Sigmoid colon (tissue), 6 donors: ENCODE measurements at regions not wholly inside any gene's neighbourhood (a gene's known extent, or its start where the extent isn't known, plus 50 kb on each side); places are given as distances from the start of the nearest gene placed in this dataset.

Experiments used
- DNase-seq: peaks from one replicate; pipeline ENCODE4 v3.0.0-alpha.2; 2019
- H3K27ac ChIP-seq, 4 donors: fragments of 200-600 bp; sonication (generic); one replicate each; pipeline ENCODE4 v1.5.1; 2016 to 2019; ENCODE audit warnings: mild to moderate bottlenecking in 1 of 4
- H3K27me3 ChIP-seq, 3 donors: fragments of 200-600 bp; sonication (generic); one replicate each; pipeline ENCODE4 v1.5.1; 2019; ENCODE audit warnings: mild to moderate bottlenecking in 1 of 3
- H3K36me3 ChIP-seq, 4 donors: fragments of 200-600 bp; sonication (generic); one replicate each; pipeline ENCODE4 v1.5.1; 2016 to 2019
- H3K4me1 ChIP-seq, 4 donors: fragments of 200-600 bp; sonication (generic); one replicate each; pipeline ENCODE4 v1.5.1; 2017 to 2019
- H3K4me3 ChIP-seq, 4 donors: fragments of 200-600 bp; sonication (generic); one replicate each; pipeline ENCODE4 v1.5.1; 2017 to 2019; ENCODE audit warnings: mild to moderate bottlenecking in 2 of 4, moderate library complexity in 1 of 4
- H3K9me3 ChIP-seq, 4 donors: fragments of 200-600 bp in 3 of 4; sonication (generic) in 3 of 4; one replicate each; pipeline versions ENCODE4 v1.5.1 to v1.6.1; 2013 to 2019
- EP300 ChIP-seq, 4 donors: sonication (generic); formaldehyde crosslinking; IDR thresholded peaks; one replicate each; pipeline ENCODE4 v1.6.1; 2017; ENCODE audit warnings: antibody characterized with exemption in 4 of 4
- POLR2A ChIP-seq, 2 donors: fragments of 450-650 bp; IDR thresholded peaks; one replicate each; pipeline ENCODE4 v1.6.1; 2016; ENCODE audit warnings: antibody characterized with exemption in 2 of 2, mild to moderate bottlenecking in 2 of 2, moderate library complexity in 2 of 2
- POLR2AphosphoS5 ChIP-seq, 4 donors: sonication (generic); formaldehyde crosslinking; IDR thresholded peaks; one replicate each; pipeline ENCODE4 v1.6.1; 2017; ENCODE audit warnings: antibody characterized with exemption in 4 of 4
- WGBS, 2 donors: extraction: QIAGEN DNeasy Blood & Tissue Kit; methylation state at CpG; one replicate each; pipeline ENCODE4 v1.1.7; 2013; 5-methylcytosine and 5-hydroxymethylcytosine counted together
- intact Hi-C: fragments of 100-400 bp; cut with DNase I; formaldehyde crosslinking; loops from one replicate; pipeline ENCODE4 v1.15.1; 2023
- TF ChIP-seq, protein P1 (sequence below), 4 experiments: fragments of 450-650 bp in 3 of 4; fragments of 200-600 bp in 1 of 4; IDR thresholded peaks; one replicate each; pipeline ENCODE4 v1.5.1; 2016 to 2019; ENCODE audit warnings: antibody characterized with exemption in 4 of 4, mild to moderate bottlenecking in 3 of 4, moderate library complexity in 2 of 4
- donor health status: healthy with polysubstance abuse.
- donor health status: healthy.

DNA sequence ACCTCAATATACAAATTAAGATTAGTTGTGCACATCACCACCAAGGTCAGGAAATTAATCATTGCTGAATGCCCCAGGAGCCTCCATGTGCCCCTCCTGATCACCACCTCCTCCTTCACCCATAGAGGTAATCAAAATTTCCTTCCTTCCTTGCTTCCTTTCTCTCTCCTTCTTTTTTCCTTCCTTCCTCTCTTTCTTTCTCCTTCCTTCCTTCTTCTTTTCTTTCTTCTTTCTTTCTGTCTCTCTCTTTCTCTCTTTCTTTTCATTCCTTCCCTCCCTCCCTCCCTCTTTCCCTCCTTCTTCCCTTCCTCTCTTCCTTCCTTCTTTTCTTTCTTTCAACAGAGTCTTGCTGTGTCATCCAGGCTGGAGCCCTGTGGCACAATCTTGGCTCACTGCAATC is 67.9 kb upstream of the FTH1 start:
- TF ChIP-seq POLR2A (IDR thresholded peaks at IDR 0.05) = no peak
- Histone ChIP-seq H3K27ac (no peak overlapping the region), H3K27me3 (no peaks in the 10 kb centered on the region), H3K4me3 (no peak overlapping the region), H3K9me3 (no peaks in the 10 kb centered on the region), H3K4me1 (no peaks in the 10 kb centered on the region), H3K36me3 (no peaks in the 10 kb centered on the region)
- intact Hi-C loops = no loop called here
- no peak for DNase-seq

DNA sequence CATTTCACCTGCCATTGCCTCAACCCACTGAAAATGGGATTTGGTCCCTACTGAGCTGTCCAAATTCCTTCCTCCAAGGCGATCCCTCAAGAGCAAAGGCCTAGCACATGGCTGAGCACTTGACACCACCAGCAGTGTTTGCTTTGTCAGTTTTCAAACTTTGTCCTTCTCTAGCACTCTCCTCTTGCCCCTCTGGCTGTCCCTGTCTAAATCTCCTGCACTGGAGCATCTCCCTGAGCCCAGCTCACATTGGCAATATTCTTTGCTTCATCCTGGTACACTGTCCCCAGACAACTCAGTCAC is 66.6 kb upstream of the FTH1 start:
- WGBS, 2 donors = 81 to 100% methylated on average over 1 of the region's 1 CpG
- no peak for DNase-seq
- Histone ChIP-seq H3K4me3 (no peak overlapping the region), H3K27ac (no peak overlapping the region), H3K4me1 (no peaks in the 10 kb centered on the region), H3K9me3 (no peaks in the 10 kb centered on the region), H3K36me3 (no peaks in the 10 kb centered on the region), H3K27me3 (no peaks in the 10 kb centered on the region)
- TF ChIP-seq POLR2AphosphoS5 (IDR thresholded peaks at IDR 0.05) (no peak), EP300 (IDR thresholded peaks at IDR 0.05) (no peak), POLR2A (IDR thresholded peaks at IDR 0.05) (no peak)
- TF ChIP-seq, protein P1, sequence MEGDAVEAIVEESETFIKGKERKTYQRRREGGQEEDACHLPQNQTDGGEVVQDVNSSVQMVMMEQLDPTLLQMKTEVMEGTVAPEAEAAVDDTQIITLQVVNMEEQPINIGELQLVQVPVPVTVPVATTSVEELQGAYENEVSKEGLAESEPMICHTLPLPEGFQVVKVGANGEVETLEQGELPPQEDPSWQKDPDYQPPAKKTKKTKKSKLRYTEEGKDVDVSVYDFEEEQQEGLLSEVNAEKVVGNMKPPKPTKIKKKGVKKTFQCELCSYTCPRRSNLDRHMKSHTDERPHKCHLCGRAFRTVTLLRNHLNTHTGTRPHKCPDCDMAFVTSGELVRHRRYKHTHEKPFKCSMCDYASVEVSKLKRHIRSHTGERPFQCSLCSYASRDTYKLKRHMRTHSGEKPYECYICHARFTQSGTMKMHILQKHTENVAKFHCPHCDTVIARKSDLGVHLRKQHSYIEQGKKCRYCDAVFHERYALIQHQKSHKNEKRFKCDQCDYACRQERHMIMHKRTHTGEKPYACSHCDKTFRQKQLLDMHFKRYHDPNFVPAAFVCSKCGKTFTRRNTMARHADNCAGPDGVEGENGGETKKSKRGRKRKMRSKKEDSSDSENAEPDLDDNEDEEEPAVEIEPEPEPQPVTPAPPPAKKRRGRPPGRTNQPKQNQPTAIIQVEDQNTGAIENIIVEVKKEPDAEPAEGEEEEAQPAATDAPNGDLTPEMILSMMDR (IDR thresholded peaks at IDR 0.05) = no peak
- intact Hi-C loops = no loop called here

DNA sequence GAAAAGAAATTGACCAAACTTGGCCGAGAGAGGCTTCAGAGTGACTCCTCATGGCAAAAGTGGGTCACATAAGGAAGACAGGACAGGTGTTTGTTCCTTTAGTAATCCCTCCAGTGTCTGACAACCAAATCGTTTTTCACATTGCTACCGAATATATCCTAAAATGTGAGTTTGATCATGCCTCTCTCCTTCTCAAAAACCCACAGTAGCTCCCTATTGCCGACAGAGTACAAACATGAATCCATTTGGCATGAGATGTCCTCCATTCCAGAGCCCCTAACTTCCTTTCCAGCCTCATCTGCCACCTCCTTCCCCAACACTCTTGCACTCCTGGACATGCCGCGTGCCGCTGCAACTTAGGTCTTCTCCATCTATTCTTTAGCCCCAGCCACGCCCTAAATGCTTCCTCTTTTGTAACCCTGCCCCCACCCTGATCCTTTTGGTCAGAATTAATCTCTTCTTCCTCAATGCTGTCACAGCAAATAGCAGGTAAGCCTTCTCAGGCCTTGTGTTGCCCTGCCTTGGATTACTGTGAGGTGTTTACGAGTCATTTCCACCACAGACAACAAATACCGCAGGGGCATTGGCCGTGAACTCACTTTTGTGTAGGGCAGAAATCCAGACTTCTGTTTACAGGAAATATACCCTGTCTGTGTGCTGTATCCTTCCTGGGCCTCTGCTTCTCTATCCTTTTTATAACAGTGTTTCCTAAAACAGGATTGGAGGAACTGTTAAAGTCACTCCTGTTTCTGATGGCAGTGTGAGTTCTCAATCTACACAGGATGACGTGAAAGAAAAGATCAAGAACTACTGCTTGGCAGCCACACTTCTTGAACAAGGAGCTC is 66.0 kb upstream of the FTH1 start:
- H3K27ac ChIP-seq = no peak overlapping the region
- DNase-seq = no peak
- no peak overlapping the region for H3K4me3 ChIP-seq
- no peaks in the 10 kb centered on the region for H3K4me1 ChIP-seq
- no peaks in the 10 kb centered on the region for H3K27me3 ChIP-seq
- H3K36me3 ChIP-seq = no peaks in the 10 kb centered on the region
- no peaks in the 10 kb centered on the region for H3K9me3 ChIP-seq
- TF ChIP-seq POLR2A (IDR thresholded peaks at IDR 0.05) = no peak
- no peak for TF ChIP-seq POLR2AphosphoS5 (IDR thresholded peaks at IDR 0.05)
- no peak for TF ChIP-seq EP300 (IDR thresholded peaks at IDR 0.05)
- TF ChIP-seq, protein P1 (IDR thresholded peaks at IDR 0.05) = no peak
- intact Hi-C loops = no loop called here
- 69 to 84% methylated on average over 12 of the region's 12 CpGs for WGBS, 2 donors

DNA sequence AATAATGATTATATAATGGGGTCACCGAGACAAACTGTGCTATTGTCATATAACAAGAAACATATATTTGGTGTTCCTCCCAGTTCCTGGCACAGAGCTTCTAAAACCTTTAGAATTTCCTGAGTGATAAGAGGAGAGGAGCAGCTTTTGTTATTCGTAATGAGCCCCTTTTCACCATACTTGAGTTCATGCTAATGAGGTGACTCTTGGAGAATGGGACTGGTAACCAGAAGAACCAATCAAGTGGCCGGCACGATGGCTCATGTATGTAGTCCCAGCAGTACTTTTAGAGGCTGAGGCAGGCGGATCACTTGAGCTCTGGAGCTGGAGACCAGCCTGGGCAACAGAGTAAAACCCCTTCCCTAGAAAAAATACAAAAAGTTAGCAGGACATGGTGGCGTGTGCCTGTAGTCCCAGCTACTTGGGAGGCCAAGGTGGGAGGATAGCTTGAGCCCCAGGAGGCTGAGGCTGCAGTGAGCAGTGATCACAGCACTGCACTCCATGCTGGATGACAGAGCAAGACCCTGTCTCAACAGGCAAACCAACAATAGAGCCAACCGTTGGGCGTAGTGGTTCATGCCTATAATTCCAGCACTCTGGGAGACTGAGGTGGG is 62.7 kb upstream of the FTH1 start:
- no peak for TF ChIP-seq POLR2A (IDR thresholded peaks at IDR 0.05)
- TF ChIP-seq, protein P1 (IDR thresholded peaks at IDR 0.05) = no peak
- no peak for TF ChIP-seq EP300 (IDR thresholded peaks at IDR 0.05)
- TF ChIP-seq POLR2AphosphoS5 (IDR thresholded peaks at IDR 0.05) = no peak
- intact Hi-C loops = no loop called here
- 90 to 92% methylated on average over 8 of the region's 8 CpGs for WGBS, 2 donors
- no peak overlapping the region for H3K4me3 ChIP-seq
- H3K4me1 ChIP-seq = no peaks in the 10 kb centered on the region
- H3K27me3 ChIP-seq = no peaks in the 10 kb centered on the region
- H3K27ac ChIP-seq = no peak overlapping the region
- H3K9me3 ChIP-seq = no peaks in the 10 kb centered on the region
- no peaks in the 10 kb centered on the region for H3K36me3 ChIP-seq
- DNase-seq = no peak

DNA sequence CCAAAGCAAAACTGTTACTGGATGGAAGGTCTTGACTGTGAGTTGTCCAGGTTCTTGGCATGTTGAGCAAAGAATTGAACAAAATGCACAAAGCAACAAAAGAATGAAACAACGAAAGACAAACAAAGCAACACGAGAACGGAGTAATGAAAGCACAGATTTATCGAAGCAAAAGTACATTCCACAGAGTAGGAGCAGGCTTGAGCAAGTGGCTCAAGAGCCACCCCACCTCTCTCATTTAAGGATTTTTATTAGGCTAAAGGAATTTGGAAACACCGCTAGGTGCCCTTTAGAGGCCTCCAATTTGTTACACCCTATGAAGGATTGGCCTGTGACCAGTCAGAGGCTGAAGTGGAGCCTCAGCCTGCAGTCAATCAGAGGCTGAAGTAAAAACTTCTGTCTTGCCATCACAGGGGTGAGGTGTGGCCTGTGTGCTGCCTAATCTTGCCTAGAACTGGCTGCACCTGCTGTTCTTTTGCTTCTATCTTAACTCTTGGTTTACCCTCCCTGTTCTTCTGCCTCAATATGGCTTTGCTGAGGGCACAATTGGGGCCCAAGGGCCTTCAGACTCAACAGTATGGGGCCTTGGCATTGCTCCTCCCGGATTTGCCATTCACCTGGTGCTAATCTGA is 59.4 kb upstream of the FTH1 start:
- Histone ChIP-seq H3K4me1 (no peaks in the 10 kb centered on the region), H3K9me3 (no peaks in the 10 kb centered on the region), H3K4me3 (no peak overlapping the region), H3K36me3 (no peaks in the 10 kb centered on the region), H3K27me3 (no peaks in the 10 kb centered on the region), H3K27ac (no peak overlapping the region)
- intact Hi-C loops = no loop called here
- 91 to 99% methylated on average over 6 of the region's 6 CpGs for WGBS, 2 donors
- TF ChIP-seq, protein P1 (IDR thresholded peaks at IDR 0.05) = no peak
- no peak for TF ChIP-seq EP300 (IDR thresholded peaks at IDR 0.05)
- DNase-seq = no peak
